A673 (cell line): ENCODE measurements at regions not wholly inside any gene's neighbourhood (a gene's known extent, or its start where the extent isn't known, plus 50 kb on each side); places are given as distances from the start of the nearest gene placed in this dataset.

Source experiments
- EZH2 ChIP-seq: fragments of 200-600 bp; sonication (generic); IDR thresholded peaks from 2 replicates; pipeline ENCODE4 v1.6.1; 2017; ENCODE audit warnings: borderline replicate concordance, low read depth, mild to moderate bottlenecking, mixed read lengths, antibody characterized with exemption, low read length; ENCODE audit not compliant: poor library complexity, severe bottlenecking
- TF ChIP-seq, protein P1 (sequence below): fragments of 300-800, 200-600 bp; sonication (generic); conservative IDR thresholded peaks from 2 replicates; pipeline ENCODE4 v1.5.1; 2017; ENCODE audit warnings: low read depth, mild to moderate bottlenecking, antibody characterized with exemption, low read length, moderate library complexity, mixed read lengths

DNA sequence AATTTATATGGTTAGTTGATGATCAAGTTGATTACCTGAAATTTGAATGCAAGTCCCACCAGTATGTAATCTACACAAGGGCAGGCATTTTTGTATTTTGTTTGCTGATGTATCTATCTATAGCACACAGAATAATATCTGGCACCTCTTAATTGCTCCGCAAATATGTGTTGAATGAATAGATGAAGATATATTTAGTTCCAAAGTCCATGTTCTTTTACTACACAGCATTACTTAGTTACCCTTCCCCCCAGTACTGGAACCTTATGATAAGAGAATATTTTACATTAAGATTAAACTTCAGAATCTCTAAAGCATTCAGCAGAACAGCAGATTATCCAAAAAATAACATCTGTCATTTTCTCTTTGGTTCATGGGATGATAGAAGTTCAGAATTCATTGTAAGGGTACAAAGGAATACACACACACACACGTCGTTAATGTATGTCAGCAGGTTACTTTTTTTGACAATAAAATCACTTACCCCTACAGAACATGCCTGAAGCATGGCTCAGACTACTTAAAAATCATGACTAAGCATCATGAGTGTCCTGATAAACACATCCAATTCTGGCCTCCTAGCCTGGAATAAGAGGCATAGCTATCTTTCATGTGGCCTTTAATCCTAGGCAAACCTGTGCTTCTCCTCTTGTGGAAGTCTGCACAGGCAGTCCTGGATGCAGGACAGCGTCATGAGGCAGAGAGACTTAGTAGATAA lies 148.9 kb upstream of the TBC1D5 start:
- TF ChIP-seq, protein P1, sequence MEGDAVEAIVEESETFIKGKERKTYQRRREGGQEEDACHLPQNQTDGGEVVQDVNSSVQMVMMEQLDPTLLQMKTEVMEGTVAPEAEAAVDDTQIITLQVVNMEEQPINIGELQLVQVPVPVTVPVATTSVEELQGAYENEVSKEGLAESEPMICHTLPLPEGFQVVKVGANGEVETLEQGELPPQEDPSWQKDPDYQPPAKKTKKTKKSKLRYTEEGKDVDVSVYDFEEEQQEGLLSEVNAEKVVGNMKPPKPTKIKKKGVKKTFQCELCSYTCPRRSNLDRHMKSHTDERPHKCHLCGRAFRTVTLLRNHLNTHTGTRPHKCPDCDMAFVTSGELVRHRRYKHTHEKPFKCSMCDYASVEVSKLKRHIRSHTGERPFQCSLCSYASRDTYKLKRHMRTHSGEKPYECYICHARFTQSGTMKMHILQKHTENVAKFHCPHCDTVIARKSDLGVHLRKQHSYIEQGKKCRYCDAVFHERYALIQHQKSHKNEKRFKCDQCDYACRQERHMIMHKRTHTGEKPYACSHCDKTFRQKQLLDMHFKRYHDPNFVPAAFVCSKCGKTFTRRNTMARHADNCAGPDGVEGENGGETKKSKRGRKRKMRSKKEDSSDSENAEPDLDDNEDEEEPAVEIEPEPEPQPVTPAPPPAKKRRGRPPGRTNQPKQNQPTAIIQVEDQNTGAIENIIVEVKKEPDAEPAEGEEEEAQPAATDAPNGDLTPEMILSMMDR: no peak
- TF ChIP-seq EZH2: no peak
